Progenitor cell of endocrine pancreas (in vitro differentiated cells): ENCODE measurements at regions not wholly inside any gene's neighbourhood (a gene's known extent, or its start where the extent isn't known, plus 50 kb on each side); places are given as distances from the start of the nearest gene placed in this dataset.

Source experiments
- DNase-seq: peaks from one replicate; pipeline ENCODE4 v3.0.0; 2021; ENCODE audit warnings: low spot score; ENCODE audit not compliant: unreplicated experiment
- H3K27ac Mint-ChIP-seq: 2 replicates; pipeline ENCODE4 v1.8.0; 2021; ENCODE audit warnings: mild to moderate bottlenecking, moderate library complexity, mixed read lengths
- H3K27me3 Mint-ChIP-seq: 2 replicates; pipeline ENCODE4 v1.8.0; 2021; ENCODE audit warnings: mixed read lengths
- H3K36me3 Mint-ChIP-seq: 2 replicates; pipeline ENCODE4 v1.8.0; 2022; ENCODE audit warnings: mixed read lengths; ENCODE audit not compliant: insufficient read depth
- H3K4me1 Mint-ChIP-seq: 2 replicates; pipeline ENCODE4 v1.8.0; 2021; ENCODE audit warnings: low read depth, mixed read lengths
- H3K4me3 Mint-ChIP-seq: 2 replicates; pipeline ENCODE4 v1.8.0; 2021; ENCODE audit warnings: low read depth, mild to moderate bottlenecking, moderate library complexity, mixed read lengths
- H3K9me3 Mint-ChIP-seq: 2 replicates; pipeline ENCODE4 v1.8.0; 2021; ENCODE audit warnings: low read depth, mixed read lengths
- CTCF ChIP-seq: fragments of 200-600 bp; sonication (generic); IDR thresholded peaks from one replicate; pipeline ENCODE4 v1.5.0; 2021; ENCODE audit warnings: antibody characterized with exemption, mild to moderate bottlenecking; ENCODE audit not compliant: unreplicated experiment

DNA sequence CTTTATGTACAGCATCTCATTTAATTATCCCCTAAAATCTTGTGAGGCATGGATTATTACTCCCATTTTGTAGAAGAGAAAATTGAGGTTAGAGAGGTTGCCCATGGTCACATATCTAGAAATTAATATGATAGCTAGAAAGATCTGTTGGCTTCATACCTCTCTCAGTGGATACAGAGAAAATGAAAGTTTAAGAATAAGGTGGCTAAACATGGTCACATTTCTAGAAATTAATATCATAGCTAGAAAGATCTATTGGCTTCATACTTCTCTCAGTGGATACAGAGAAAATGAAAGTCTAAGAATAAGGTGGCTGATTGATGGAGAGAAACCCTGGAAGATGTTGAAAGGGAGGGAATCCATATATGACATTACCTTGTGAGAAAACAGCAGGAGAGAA lies 260.7 kb upstream of the MAN1A1 start:
- H3K27ac Mint-ChIP-seq, result no peak overlapping the region
- TF ChIP-seq CTCF, result no peak

GRCh38 chr6:119609865-119610264 lies 260.3 kb upstream of the MAN1A1 start:
- Mint-ChIP-seq H3K4me3 (no peak overlapping the region), H3K27ac (no peak overlapping the region), H3K36me3 (no peaks in the 10 kb centered on the region), H3K9me3 (no peaks in the 10 kb centered on the region), H3K4me1 (no peaks in the 10 kb centered on the region), H3K27me3 (peaks cover 5% of the 10 kb centered on the region)
- no peak for TF ChIP-seq CTCF
- no peak for DNase-seq

More for the DNA sequence above, 260.7 kb upstream of the MAN1A1 start:
- Mint-ChIP-seq H3K27me3 (peaks cover 5% of the 10 kb centered on the region), H3K36me3 (no peaks in the 10 kb centered on the region), H3K4me1 (no peaks in the 10 kb centered on the region), H3K4me3 (no peak overlapping the region), H3K9me3 (no peaks in the 10 kb centered on the region)
- no peak for DNase-seq

GRCh38 chr6:119608994-119609393 lies 259.4 kb upstream of the MAN1A1 start:
- TF ChIP-seq CTCF, result no peak
- Mint-ChIP-seq H3K36me3 (no peaks in the 10 kb centered on the region), H3K4me3 (no peak overlapping the region), H3K27ac (no peak overlapping the region), H3K4me1 (no peaks in the 10 kb centered on the region), H3K27me3 (peaks cover 5% of the 10 kb centered on the region), H3K9me3 (no peaks in the 10 kb centered on the region)
- DNase-seq, result no peak

DNA sequence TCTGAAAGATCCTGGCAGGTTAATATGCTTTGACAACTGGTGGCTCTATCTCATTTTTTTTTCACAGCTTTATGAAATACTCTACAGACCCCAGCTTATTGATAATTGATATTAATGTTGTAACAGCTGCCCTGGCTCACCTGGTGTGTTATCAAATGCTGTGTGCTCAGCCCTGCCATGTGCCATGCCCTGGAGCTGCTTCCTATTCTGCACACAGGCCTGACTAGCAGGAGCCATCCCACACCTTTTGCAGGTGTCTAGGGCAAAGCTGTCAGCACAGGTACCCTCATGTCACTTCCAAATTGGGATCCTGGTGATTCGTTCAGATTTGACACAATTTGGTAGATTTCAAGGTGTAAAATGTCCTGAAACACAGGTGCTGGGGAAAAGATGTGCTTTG lies 254.6 kb upstream of the MAN1A1 start:
- no peaks in the 10 kb centered on the region for H3K36me3 Mint-ChIP-seq
- H3K9me3 Mint-ChIP-seq, result no peaks in the 10 kb centered on the region
- no peak for DNase-seq
- H3K4me1 Mint-ChIP-seq, result peaks cover 3% of the 10 kb centered on the region
- no peak for TF ChIP-seq CTCF
- no peak overlapping the region for H3K27ac Mint-ChIP-seq
- H3K4me3 Mint-ChIP-seq, result no peak overlapping the region
- H3K27me3 Mint-ChIP-seq, result no peaks in the 10 kb centered on the region

GRCh38 chr6:119603501-119603900 lies 253.9 kb upstream of the MAN1A1 start:
- no peaks in the 10 kb centered on the region for H3K27me3 Mint-ChIP-seq
- TF ChIP-seq CTCF, result no peak
- H3K27ac Mint-ChIP-seq, result no peak overlapping the region
- DNase-seq, result no peak
- no peaks in the 10 kb centered on the region for H3K9me3 Mint-ChIP-seq
- no peaks in the 10 kb centered on the region for H3K36me3 Mint-ChIP-seq
- peaks cover 4% of the 10 kb centered on the region for H3K4me1 Mint-ChIP-seq
- H3K4me3 Mint-ChIP-seq, result no peak overlapping the region
